ENCODE measurements at regions not wholly inside any gene's neighbourhood (a gene's known extent, or its start where the extent isn't known, plus 50 kb on each side); places are given as distances from the start of the nearest gene placed in this dataset.

DNA sequence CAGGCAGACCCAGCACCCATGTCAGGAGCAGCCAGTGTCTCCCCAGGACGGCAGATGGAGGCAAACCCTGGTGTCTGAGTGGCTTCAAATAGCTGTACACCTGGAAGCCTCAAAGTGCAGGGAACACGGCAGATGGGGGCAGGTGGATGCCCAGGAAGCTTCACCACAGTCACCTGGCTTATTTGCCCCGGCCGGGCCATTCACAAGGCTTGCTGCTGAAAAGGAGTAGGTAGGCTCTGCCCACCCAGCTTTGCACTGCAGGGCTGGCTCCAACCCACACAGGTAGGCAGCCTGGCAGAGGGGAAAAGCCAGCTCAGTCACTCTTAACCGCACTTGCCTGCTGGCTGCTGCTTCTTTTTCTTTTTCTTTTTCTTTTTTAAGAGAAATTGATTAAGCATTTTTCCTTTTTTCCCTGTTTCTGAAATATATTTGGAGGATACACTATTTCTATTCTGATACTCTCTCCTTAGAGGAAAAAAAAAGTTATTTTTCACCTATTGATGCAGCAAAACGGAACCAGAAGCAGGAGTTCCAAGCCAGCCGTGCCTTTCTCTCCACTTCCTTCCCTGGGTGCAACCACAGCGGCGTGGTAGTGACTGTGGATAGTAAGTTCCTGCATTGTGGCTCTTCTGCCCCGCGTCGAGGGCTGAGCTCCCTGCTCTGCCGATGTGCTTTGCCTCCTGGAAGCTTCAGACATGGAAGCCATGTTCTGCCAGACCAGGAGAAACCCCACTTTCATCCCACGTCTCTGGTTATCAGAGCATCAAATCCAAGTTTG is 118.3 kb downstream of the KLF6 start:
- Histone ChIP-seq H3K36me3 (ENCODE audit: control insufficient read depth, insufficient read depth, low read length) (no peaks in the 10 kb centered on the region), H3K27ac (ENCODE audit: insufficient read depth, low read length, poor library complexity, severe bottlenecking) (no peak overlapping the region), H3K9me3 (ENCODE audit: control insufficient read depth in 2 of 2, low read length in 2 of 2) (no peaks in the 10 kb centered on the region), H3K4me1 (ENCODE audit: control insufficient read depth, insufficient read depth, low read length, poor library complexity, severe bottlenecking) (peaks cover 38% of the 10 kb centered on the region), H3K27me3 (ENCODE audit: control insufficient read depth, insufficient read depth, low read length) (no peaks in the 10 kb centered on the region), H3K4me3 (ENCODE audit: low read depth, low read length) (peak overlapping the region; percentile 82)
- peak in 1 of 3 donors; percentile 44 for DNase-seq
- Mint-ChIP-seq H3K9me3 (peaks cover 0 to 3% (median 0%) of the 10 kb centered on the region in 7 donors), H3K27me3 (peaks cover 4% of the 10 kb centered on the region), H3K4me1 (peaks cover 22 to 43% (median 31%) of the 10 kb centered on the region in 4 donors), H3K27ac (peak overlapping the region; percentile 72 to 96 (median 94)), H3K4me3 (peak overlapping the region; percentile 63 to 90 (median 78)), H3K36me3 (no peaks in the 10 kb centered on the region)
- no peak for ATAC-seq (ENCODE audit: low read depth in 2 of 2)

DNA sequence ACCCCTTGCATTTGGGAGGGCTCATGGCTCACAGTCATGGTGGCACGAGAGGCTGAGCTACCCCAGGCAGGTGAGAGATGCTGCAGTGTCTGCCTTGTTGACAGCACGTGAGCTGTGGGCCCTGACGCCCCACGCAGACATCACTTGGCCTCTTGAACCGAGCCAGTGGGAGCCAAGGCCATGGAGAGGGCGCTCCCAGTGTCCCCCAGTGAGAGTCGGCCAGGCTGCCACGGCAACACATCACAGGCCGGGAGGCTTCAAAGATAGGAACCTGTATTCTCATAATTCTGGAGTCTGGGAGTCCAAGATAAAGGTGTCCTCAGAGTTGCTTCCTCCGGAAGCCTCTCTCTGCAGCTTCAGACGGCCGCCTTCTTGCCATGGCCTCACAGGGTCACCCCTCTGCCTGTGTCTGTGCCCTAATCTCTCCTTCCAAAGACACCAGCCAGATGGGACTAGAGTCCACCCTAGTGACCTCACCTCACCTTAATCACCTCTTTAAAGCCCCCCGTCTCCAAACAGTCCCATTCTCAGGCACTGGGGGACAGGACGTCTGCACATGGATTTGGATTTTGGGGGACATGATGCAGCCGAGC is 119.6 kb downstream of the KLF6 start:
- Mint-ChIP-seq H3K4me3 (peak overlapping the region in 1 of 4 donors; percentile 47), H3K9me3 (peaks cover 0 to 5% (median 0%) of the 10 kb centered on the region in 7 donors), H3K36me3 (no peaks in the 10 kb centered on the region), H3K4me1 (peaks cover 20 to 43% (median 29%) of the 10 kb centered on the region in 4 donors), H3K27me3 (peaks cover 4% of the 10 kb centered on the region), H3K27ac (no peak overlapping the region)
- Histone ChIP-seq H3K36me3 (ENCODE audit: control insufficient read depth, insufficient read depth, low read length) (no peaks in the 10 kb centered on the region), H3K4me3 (ENCODE audit: low read depth, low read length) (no peak overlapping the region), H3K27me3 (ENCODE audit: control insufficient read depth, insufficient read depth, low read length) (no peaks in the 10 kb centered on the region), H3K9me3 (ENCODE audit: control insufficient read depth in 2 of 2, low read length in 2 of 2) (no peaks in the 10 kb centered on the region), H3K4me1 (ENCODE audit: control insufficient read depth, insufficient read depth, low read length, poor library complexity, severe bottlenecking) (peaks cover 38% of the 10 kb centered on the region), H3K27ac (ENCODE audit: insufficient read depth, low read length, poor library complexity, severe bottlenecking) (no peak overlapping the region)
- DNase-seq (no peak), ATAC-seq (ENCODE audit: low read depth in 2 of 2) (no peak)

DNA sequence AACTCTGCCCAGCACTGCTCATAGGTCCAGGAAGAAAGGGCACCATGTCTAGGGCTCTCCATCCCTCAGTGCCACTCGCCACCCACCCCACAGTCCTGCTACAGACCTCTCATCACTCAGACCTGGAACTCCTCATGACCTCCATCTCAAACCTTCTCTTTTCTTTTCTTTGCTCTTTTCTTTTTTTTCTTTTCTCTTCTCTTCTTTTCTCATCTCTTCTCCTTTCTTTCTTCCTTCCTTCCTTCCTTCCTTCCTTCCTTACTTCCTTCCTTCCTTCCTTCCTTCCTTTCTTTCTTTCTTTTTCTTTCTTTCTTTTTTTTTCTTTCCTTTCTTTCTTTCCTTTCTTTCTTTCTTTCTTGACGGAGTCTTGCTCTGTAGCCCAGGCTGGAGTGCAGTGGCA is 122.2 kb downstream of the KLF6 start:
- ATAC-seq (ENCODE audit: low read depth in 2 of 2) = no peak
- Histone ChIP-seq H3K4me1 (ENCODE audit: control insufficient read depth, insufficient read depth, low read length, poor library complexity, severe bottlenecking) (peaks cover 20% of the 10 kb centered on the region), H3K36me3 (ENCODE audit: control insufficient read depth, insufficient read depth, low read length) (no peaks in the 10 kb centered on the region), H3K4me3 (ENCODE audit: low read depth, low read length) (no peak overlapping the region), H3K27ac (ENCODE audit: insufficient read depth, low read length, poor library complexity, severe bottlenecking) (no peak overlapping the region), H3K27me3 (ENCODE audit: control insufficient read depth, insufficient read depth, low read length) (no peaks in the 10 kb centered on the region), H3K9me3 (ENCODE audit: control insufficient read depth in 2 of 2, low read length in 2 of 2) (no peaks in the 10 kb centered on the region)
- no peaks in the 10 kb centered on the region for H3K36me3 Mint-ChIP-seq
- peaks cover 0 to 5% (median 0%) of the 10 kb centered on the region in 7 donors for H3K9me3 Mint-ChIP-seq
- peaks cover 0 to 20% (median 9%) of the 10 kb centered on the region in 4 donors for H3K4me1 Mint-ChIP-seq
- H3K27ac Mint-ChIP-seq = no peak overlapping the region
- peaks cover 4% of the 10 kb centered on the region for H3K27me3 Mint-ChIP-seq
- no peak for DNase-seq
- no peak overlapping the region for H3K4me3 Mint-ChIP-seq

DNA sequence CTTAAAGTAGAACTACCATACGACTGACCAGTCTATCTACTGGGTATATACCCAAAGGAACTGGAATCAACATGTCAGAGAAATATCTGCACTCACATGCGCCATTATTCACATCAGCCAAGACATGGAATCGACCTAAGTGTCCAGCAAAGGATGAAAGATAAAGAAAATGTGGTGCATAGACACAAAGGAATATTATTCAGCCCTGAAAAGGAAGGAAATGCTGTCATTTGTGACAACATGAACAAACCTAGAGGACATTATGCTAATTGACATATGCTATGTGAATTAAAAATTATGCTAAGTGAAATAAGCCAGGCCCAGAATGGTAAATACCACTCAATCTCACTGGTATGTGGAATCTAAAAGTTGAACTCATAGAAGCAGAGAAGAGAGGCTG is 123.7 kb downstream of the KLF6 start:
- peaks cover 0 to 5% (median 0%) of the 10 kb centered on the region in 7 donors for H3K9me3 Mint-ChIP-seq
- no peak for DNase-seq
- Histone ChIP-seq H3K9me3 (ENCODE audit: control insufficient read depth in 2 of 2, low read length in 2 of 2) (no peaks in the 10 kb centered on the region), H3K36me3 (ENCODE audit: control insufficient read depth, insufficient read depth, low read length) (no peaks in the 10 kb centered on the region), H3K27me3 (ENCODE audit: control insufficient read depth, insufficient read depth, low read length) (no peaks in the 10 kb centered on the region), H3K4me3 (ENCODE audit: low read depth, low read length) (no peak overlapping the region), H3K27ac (ENCODE audit: insufficient read depth, low read length, poor library complexity, severe bottlenecking) (no peak overlapping the region), H3K4me1 (ENCODE audit: control insufficient read depth, insufficient read depth, low read length, poor library complexity, severe bottlenecking) (peaks cover 7% of the 10 kb centered on the region)
- H3K4me1 Mint-ChIP-seq = peaks cover 0 to 5% (median under 1%) of the 10 kb centered on the region in 4 donors
- no peak for ATAC-seq (ENCODE audit: low read depth in 2 of 2)
- peaks cover 4% of the 10 kb centered on the region for H3K27me3 Mint-ChIP-seq
- H3K36me3 Mint-ChIP-seq = no peaks in the 10 kb centered on the region
- H3K27ac Mint-ChIP-seq = no peak overlapping the region
- no peak overlapping the region for H3K4me3 Mint-ChIP-seq

DNA sequence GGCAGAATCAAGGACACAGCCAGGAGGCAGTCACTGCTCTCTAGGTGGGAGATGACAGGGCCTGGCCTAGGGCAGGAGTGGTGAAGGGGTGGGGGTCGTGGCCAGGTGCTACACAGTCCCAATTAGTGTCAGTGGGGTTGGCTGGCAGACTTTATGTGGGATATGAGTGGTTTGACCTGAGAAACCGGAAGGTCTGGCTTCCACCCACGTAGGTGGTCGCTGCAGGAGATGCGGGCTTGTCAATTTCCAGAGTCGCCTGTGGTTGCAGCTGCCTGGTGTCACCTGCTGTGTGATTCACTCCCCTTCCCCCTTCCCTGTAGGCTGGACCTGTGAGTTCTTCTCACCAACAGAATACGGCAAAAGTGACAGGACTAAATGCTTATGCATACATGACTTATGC is 124.3 kb downstream of the KLF6 start:
- no peak overlapping the region for H3K27ac Mint-ChIP-seq
- Histone ChIP-seq H3K4me1 (ENCODE audit: control insufficient read depth, insufficient read depth, low read length, poor library complexity, severe bottlenecking) (peaks cover 2% of the 10 kb centered on the region), H3K4me3 (ENCODE audit: low read depth, low read length) (no peak overlapping the region), H3K27ac (ENCODE audit: insufficient read depth, low read length, poor library complexity, severe bottlenecking) (no peak overlapping the region), H3K36me3 (ENCODE audit: control insufficient read depth, insufficient read depth, low read length) (no peaks in the 10 kb centered on the region), H3K27me3 (ENCODE audit: control insufficient read depth, insufficient read depth, low read length) (no peaks in the 10 kb centered on the region), H3K9me3 (ENCODE audit: control insufficient read depth in 2 of 2, low read length in 2 of 2) (no peaks in the 10 kb centered on the region)
- no peaks in the 10 kb centered on the region for H3K36me3 Mint-ChIP-seq
- no peak for DNase-seq
- H3K4me3 Mint-ChIP-seq = no peak overlapping the region
- peaks cover 0 to 1% (median 0%) of the 10 kb centered on the region in 4 donors for H3K4me1 Mint-ChIP-seq
- H3K9me3 Mint-ChIP-seq = peaks cover 0 to 5% (median 0%) of the 10 kb centered on the region in 7 donors
- no peak for ATAC-seq (ENCODE audit: low read depth in 2 of 2)
- peaks cover 4% of the 10 kb centered on the region for H3K27me3 Mint-ChIP-seq

DNA sequence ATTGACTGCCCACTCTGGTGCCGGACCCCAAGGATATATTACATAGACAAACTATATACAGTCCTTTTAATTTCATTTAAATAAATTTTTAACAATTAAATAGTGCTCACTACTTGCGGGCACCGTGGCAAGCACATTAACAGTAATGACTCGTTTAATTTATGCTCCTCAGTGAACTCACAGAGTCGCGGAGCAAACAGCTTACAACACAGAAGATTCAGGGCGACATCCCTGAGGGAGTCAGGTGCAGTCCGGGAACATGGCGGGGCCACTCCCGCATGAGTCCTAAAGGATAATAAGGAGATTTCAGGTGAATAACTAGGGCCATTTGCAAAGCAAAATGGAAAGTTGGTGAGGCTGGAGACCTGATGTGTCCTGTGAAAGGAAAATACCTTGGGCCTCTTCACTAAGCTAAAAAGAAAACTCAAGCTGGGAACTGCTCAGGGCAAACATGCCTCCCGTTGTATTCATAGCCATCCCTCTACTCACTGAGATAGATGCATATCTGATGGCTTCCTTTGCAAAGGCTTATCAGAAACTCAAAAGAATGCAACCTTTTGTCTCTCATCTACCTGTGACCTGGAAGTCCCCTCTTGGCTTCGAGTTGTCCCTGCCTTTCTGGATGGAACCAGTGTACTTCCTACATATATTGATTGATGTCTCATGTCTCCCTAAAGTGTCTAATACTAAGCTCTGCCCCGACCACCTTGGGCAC is 125.6 kb downstream of the KLF6 start:
- H3K27ac ChIP-seq (ENCODE audit: insufficient read depth, low read length, poor library complexity, severe bottlenecking) = no peak overlapping the region
- peaks cover 0 to 5% (median 0%) of the 10 kb centered on the region in 7 donors for H3K9me3 Mint-ChIP-seq
- H3K36me3 ChIP-seq (ENCODE audit: control insufficient read depth, insufficient read depth, low read length) = no peaks in the 10 kb centered on the region
- DNase-seq = no peak
- H3K27me3 ChIP-seq (ENCODE audit: control insufficient read depth, insufficient read depth, low read length) = no peaks in the 10 kb centered on the region
- no peak for ATAC-seq (ENCODE audit: low read depth in 2 of 2)
- peak overlapping the region in 1 of 3 donors; percentile 42 for H3K27ac Mint-ChIP-seq
- no peak overlapping the region for H3K4me3 ChIP-seq (ENCODE audit: low read depth, low read length)
- peaks cover 4% of the 10 kb centered on the region for H3K27me3 Mint-ChIP-seq
- no peak overlapping the region for H3K4me3 Mint-ChIP-seq
- H3K4me1 Mint-ChIP-seq = peaks cover 0 to 1% (median 0%) of the 10 kb centered on the region in 4 donors
- no peaks in the 10 kb centered on the region for H3K36me3 Mint-ChIP-seq
- no peaks in the 10 kb centered on the region for H3K9me3 ChIP-seq (ENCODE audit: control insufficient read depth in 2 of 2, low read length in 2 of 2)
- no peaks in the 10 kb centered on the region for H3K4me1 ChIP-seq (ENCODE audit: control insufficient read depth, insufficient read depth, low read length, poor library complexity, severe bottlenecking)

DNA sequence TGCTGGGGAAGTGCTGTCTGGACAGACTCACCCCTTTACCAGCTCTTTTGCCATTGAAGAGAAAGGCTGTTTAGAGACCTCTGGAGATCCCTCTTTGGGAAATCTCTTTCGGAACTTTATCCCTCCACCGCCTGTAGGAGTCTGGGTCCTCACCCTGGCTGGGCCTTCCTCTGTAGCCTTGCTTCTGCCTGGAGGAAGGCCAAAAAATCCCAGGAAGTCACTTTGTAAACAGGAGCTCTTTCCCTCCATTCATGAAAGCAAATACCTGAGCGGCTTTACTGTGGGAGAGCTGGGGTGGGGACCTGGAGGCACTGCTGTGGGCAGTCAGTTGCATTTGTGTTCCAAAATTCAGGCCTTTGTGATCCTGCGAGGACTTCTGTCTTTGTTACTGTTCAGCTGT is 126.2 kb downstream of the KLF6 start:
- DNase-seq = no peak
- H3K9me3 Mint-ChIP-seq = peaks cover 0 to 5% (median 0%) of the 10 kb centered on the region in 7 donors

More for the DNA sequence above, 126.2 kb downstream of the KLF6 start:
- no peak overlapping the region for H3K27ac Mint-ChIP-seq
- no peaks in the 10 kb centered on the region for H3K36me3 ChIP-seq (ENCODE audit: control insufficient read depth, insufficient read depth, low read length)
- peaks cover 4% of the 10 kb centered on the region for H3K27me3 Mint-ChIP-seq
- H3K9me3 ChIP-seq (ENCODE audit: control insufficient read depth in 2 of 2, low read length in 2 of 2) = no peaks in the 10 kb centered on the region
- H3K4me1 Mint-ChIP-seq = peaks cover 0 to 1% (median 0%) of the 10 kb centered on the region in 4 donors
- no peak overlapping the region for H3K4me3 ChIP-seq (ENCODE audit: low read depth, low read length)
- no peak overlapping the region for H3K4me3 Mint-ChIP-seq
- no peaks in the 10 kb centered on the region for H3K27me3 ChIP-seq (ENCODE audit: control insufficient read depth, insufficient read depth, low read length)
- no peak for ATAC-seq (ENCODE audit: low read depth in 2 of 2)
- H3K4me1 ChIP-seq (ENCODE audit: control insufficient read depth, insufficient read depth, low read length, poor library complexity, severe bottlenecking) = no peaks in the 10 kb centered on the region
- H3K27ac ChIP-seq (ENCODE audit: insufficient read depth, low read length, poor library complexity, severe bottlenecking) = no peak overlapping the region
- no peaks in the 10 kb centered on the region for H3K36me3 Mint-ChIP-seq
